ENCODE measurements at regions not wholly inside any gene's neighbourhood (a gene's known extent, or its start where the extent isn't known, plus 50 kb on each side); places are given as distances from the start of the nearest gene placed in this dataset.

DNA sequence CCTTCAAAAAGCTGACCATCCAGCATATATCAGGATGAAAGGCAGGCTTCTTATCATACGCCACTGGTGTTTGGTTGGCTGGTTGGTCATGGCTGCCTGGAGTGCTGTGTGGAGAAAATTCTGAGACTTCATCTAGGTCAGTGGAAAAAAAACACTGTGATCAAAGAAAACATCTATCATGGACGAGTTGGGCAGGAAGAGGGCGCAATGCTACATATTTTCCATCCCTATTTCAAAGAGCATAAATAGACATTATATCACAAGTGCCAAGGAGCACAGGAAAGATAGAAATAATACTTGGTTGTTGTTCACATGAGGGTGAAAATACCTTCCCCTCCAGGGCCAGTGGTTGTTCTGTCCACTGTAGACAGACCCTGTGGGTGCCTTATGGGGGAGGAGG lies 128.4 kb upstream of the PLPP4 start:
- H3K4me3 ChIP-seq (ENCODE audit: low read length) = no peak overlapping the region
- no peak for DNase-seq (ENCODE audit: low read depth)

DNA sequence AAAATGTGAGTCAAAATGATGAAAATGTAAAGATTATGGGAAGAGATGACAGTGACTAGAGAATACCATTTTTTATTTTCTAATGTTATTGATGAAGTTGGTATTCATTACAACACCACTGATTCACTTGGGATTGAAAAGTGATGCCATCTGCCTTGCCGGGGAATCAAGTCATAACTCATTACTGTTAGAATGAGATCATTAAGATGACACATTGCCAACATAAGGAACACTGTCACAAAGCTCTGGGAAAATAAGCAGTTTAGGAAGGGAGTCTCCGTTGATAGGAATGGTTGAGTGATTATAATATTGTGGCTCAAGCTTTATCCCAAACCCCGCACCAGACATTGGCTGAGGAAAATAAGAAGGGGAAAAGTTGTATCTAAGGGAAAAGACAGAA lies 121.5 kb upstream of the PLPP4 start:
- no peak overlapping the region for H3K4me3 ChIP-seq (ENCODE audit: low read length)
- TF ChIP-seq, protein P1, sequence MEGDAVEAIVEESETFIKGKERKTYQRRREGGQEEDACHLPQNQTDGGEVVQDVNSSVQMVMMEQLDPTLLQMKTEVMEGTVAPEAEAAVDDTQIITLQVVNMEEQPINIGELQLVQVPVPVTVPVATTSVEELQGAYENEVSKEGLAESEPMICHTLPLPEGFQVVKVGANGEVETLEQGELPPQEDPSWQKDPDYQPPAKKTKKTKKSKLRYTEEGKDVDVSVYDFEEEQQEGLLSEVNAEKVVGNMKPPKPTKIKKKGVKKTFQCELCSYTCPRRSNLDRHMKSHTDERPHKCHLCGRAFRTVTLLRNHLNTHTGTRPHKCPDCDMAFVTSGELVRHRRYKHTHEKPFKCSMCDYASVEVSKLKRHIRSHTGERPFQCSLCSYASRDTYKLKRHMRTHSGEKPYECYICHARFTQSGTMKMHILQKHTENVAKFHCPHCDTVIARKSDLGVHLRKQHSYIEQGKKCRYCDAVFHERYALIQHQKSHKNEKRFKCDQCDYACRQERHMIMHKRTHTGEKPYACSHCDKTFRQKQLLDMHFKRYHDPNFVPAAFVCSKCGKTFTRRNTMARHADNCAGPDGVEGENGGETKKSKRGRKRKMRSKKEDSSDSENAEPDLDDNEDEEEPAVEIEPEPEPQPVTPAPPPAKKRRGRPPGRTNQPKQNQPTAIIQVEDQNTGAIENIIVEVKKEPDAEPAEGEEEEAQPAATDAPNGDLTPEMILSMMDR (IDR thresholded peaks at IDR 0.05; ENCODE audit: insufficient read depth, low read depth, low read length, missing control alignments) = no peak

More for the DNA sequence above, 128.4 kb upstream of the PLPP4 start:
- TF ChIP-seq, protein P1 (IDR thresholded peaks at IDR 0.05; ENCODE audit: insufficient read depth, low read depth, low read length, missing control alignments) = no peak

DNA sequence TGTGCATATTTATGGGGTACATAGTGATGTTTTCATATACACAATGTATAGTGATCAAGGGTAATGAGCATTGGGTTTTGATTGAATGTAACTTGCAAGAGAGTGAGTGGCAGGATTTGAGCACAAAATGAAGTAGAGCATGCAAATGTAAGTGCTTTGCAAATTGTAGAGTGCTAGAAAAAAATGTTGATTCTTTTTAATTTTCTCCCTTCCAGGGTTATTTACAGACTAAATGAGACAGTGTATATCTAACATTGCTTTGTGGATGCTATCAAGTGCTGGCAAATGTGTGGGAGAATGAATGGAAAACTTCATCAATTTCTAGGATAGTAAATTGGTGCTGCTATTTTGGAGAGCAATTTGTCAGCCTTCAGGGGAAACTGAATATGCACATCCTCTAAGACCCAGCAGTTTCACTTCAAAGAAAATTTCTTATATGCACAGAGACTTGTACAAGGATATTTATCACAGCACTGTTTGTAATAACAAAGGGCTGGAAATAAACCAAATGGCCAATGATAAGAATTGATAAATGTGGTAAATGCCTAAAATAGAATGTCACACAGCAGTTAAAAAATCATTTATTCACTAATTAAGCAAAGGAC lies 120.6 kb upstream of the PLPP4 start:
- no peak overlapping the region for H3K4me3 ChIP-seq (ENCODE audit: low read length)
- TF ChIP-seq, protein P1 (IDR thresholded peaks at IDR 0.05; ENCODE audit: insufficient read depth, low read depth, low read length, missing control alignments) = no peak
- no peak for DNase-seq (ENCODE audit: low read depth)

More for the DNA sequence above, 121.5 kb upstream of the PLPP4 start:
- no peak for DNase-seq (ENCODE audit: low read depth)

DNA sequence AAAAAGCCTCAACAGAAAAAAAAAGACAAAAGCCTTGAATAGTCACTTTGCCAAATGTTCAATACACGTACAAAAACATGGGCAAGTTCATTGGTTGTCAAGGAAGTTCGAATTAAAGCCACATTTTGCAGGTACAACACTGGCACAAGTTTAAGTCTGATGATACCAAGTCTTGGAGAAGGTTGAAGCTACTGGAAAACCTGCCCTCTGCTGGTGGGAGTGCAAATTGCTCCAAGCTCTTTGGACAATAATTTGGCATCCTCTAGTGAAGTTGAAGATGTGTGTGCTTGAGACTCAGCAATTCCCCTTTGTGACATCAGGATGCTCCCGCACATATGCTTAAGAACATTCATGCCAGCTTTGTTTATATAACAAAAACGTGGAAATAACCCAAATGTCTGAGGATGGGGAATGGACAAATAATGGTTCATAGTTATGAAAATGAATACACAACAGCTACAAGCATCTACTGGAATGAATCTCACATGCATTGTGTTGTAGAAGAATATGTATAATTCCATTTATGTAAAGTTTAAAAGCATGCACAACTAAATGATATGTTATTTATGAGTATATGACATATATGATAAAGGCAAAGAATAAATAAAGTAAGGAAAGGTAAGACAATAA lies 120.0 kb upstream of the PLPP4 start:
- no peak overlapping the region for H3K4me3 ChIP-seq (ENCODE audit: low read length)
- DNase-seq (ENCODE audit: low read depth) = peak; percentile 60
- TF ChIP-seq, protein P1 (IDR thresholded peaks at IDR 0.05; ENCODE audit: insufficient read depth, low read depth, low read length, missing control alignments) = peak; percentile 94

DNA sequence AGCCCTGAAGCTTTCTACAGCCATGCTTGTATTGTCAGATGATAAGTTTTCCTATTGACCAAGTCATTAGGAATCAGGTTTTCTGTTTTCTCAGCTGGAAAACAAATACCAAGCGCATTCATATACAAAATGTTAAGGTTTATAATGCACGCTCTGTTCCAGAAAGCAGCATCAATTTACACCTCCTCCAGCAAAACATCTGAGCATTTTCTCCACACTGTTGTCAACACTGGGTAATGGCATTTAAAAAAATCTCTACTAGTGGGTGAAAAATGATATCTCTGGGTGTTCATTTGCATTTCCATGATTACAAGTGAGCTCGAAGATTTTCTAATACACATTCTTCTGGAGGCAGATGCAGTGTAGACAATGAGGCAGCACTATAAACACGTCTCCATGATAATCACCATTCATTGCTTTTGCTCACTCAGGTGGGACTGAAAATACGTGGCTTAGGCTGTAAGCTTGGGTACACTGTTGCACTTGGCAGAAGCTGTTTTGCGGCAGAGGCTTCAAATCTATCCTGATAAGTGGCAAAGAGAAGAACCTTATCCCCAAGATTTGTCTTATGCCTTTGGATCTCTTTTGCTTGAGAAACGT lies 114.8 kb upstream of the PLPP4 start:
- H3K4me3 ChIP-seq (ENCODE audit: low read length) = no peak overlapping the region
- TF ChIP-seq, protein P1 (IDR thresholded peaks at IDR 0.05; ENCODE audit: insufficient read depth, low read depth, low read length, missing control alignments) = no peak
- no peak for DNase-seq (ENCODE audit: low read depth)

DNA sequence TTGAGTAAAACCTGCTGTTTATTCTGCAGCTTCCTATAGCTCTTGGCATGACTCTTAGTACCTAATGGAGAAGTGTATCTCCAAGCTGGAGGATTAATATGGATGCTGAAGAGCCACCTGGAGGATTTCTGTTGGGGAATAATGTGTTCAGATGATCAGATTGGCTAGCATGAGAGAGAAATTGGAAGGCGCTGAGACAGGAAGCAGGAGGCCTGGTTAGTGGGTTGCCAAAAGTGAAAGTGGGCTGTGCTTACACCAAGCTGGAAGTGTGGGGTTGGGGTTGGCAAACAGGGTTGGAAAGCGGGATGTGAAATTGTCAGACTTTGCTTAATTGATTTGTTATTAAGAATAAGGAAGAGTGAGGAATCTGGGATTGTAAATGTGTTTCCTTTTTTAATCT lies 111.8 kb upstream of the PLPP4 start:
- DNase-seq (ENCODE audit: low read depth) = no peak
- H3K4me3 ChIP-seq (ENCODE audit: low read length) = no peak overlapping the region
- TF ChIP-seq, protein P1 (IDR thresholded peaks at IDR 0.05; ENCODE audit: insufficient read depth, low read depth, low read length, missing control alignments) = no peak

All from epithelial cell of esophagus (primary cell).